Spleen (tissue), 7 donors: ENCODE measurements at regions not wholly inside any gene's neighbourhood (a gene's known extent, or its start where the extent isn't known, plus 50 kb on each side); places are given as distances from the start of the nearest gene placed in this dataset.

ENCODE experiments used
- CTCF ChIP-seq, 11 experiments: fragments of 200-600 bp in 7 of 11; fragments of 450-650 bp in 4 of 11; sonication (generic) in 4 of 11; IDR thresholded peaks in 8 of 11; conservative IDR thresholded peaks in 3 of 11; 1 replicate in 7 of 11; 2 replicates in 4 of 11; pipeline versions ENCODE4 v1.4.0 to v1.8.0; 2016 to 2021; ENCODE audit warnings: antibody characterized with exemption in 11 of 11, inconsistent platforms in 4 of 11, mild to moderate bottlenecking in 1 of 11
- POLR2A ChIP-seq, 3 donors: fragments of 450-650 bp; IDR thresholded peaks; one replicate each; pipeline ENCODE4 v1.5.1; 2017; ENCODE audit warnings: antibody characterized with exemption in 3 of 3, mild to moderate bottlenecking in 1 of 3
- donor health status: DM: no; HTN: no; CAD: no; lungs with moderate emphysema.
- donor health status: DM: no; HTN: no; CAD: no.
- donor health status: DM: no; HTN: no; CAD: no.

GRCh38 chr6:106910999-106911949 is 63.3 kb downstream of the CD24 start:
- TF ChIP-seq CTCF (IDR thresholded peaks at IDR 0.05 in 8 of 11, conservative IDR thresholded peaks at IDR 0.05 in 3 of 11) (no peak), POLR2A (IDR thresholded peaks at IDR 0.05) (no peak)
